ENCODE measurements at regions not wholly inside any gene's neighbourhood (a gene's known extent, or its start where the extent isn't known, plus 50 kb on each side); places are given as distances from the start of the nearest gene placed in this dataset.

- Mint-ChIP-seq H3K9me3 (peaks cover 2% of the 10 kb centered on the region), H3K36me3 (ENCODE audit: low read depth) (no peaks in the 10 kb centered on the region), H3K4me1 (ENCODE audit: low read depth) (peaks cover 25% of the 10 kb centered on the region), H3K27ac (no peak overlapping the region), H3K4me3 (peak overlapping the region; percentile 6), H3K27me3 (ENCODE audit: low read depth) (peaks cover under 1% of the 10 kb centered on the region)
- intact Hi-C loops (cut with micrococcal nuclease) = loop anchor here (1.0 to 10.0 kb wide), 8 partner anchors 32 to 787 kb away; partner anchors contain the start of genes CBX3, HNRNPA2B1 and NFE2L3
- CTCF ChIA-PET = interaction anchor here (0.8 to 4.8 kb wide), 14 partner anchors 9 to 773 kb away, joined by 3 to 32 read pairs (median 4); no protein-coding TSS in a partner anchor
- peak; percentile 74 for DNase-seq
These were observed 256.9 kb upstream of the NFE2L3 start for GRCh38 chr7:25894902-25895791.

GRCh38 chr7:25895792-25896171 lies 256.2 kb upstream of the NFE2L3 start:
- Mint-ChIP-seq H3K9me3 (peaks cover 2% of the 10 kb centered on the region), H3K4me1 (ENCODE audit: low read depth) (peaks cover 25% of the 10 kb centered on the region), H3K27ac (no peak overlapping the region), H3K27me3 (ENCODE audit: low read depth) (no peaks in the 10 kb centered on the region), H3K36me3 (ENCODE audit: low read depth) (no peaks in the 10 kb centered on the region), H3K4me3 (no peak overlapping the region)
- intact Hi-C loops (cut with micrococcal nuclease) = loop anchor here (2.0 to 10.0 kb wide), 3 partner anchors 33 to 259 kb away; partner anchors contain the start of gene NFE2L3
- CTCF ChIA-PET = interaction anchor here (1.0 to 4.8 kb wide), 7 partner anchors 10 to 469 kb away, joined by 4 to 32 read pairs (median 18); no protein-coding TSS in a partner anchor
- DNase-seq = no peak

DNA sequence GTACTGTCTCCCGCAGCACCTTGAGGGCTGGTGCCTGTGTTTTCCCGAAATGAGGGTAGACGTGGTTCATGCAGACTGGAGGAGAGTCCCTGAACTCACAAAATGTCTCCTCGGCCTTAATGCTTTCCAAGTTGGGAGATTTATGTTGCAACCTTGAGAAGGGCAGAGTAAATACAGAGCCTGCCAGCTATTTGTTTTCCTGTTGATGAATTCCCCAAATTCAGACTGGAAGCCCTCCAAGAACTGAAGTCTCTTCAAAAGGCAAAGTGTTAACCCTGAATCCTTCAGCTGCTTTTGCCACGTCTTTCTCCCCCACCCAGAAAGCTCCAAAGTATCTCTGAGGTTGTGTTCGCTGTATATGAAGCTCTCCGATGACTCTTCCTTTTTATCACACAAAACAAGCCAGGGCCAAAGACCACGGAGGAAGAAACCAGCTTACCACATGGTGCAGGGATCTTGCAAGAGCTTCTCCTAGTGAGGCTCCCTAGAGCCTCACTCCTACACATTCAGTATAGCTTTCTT lies 254.7 kb upstream of the NFE2L3 start:
- no peak overlapping the region for H3K27ac Mint-ChIP-seq
- no peaks in the 10 kb centered on the region for H3K27me3 Mint-ChIP-seq (ENCODE audit: low read depth)
- no peak overlapping the region for H3K4me3 Mint-ChIP-seq
- no peak for DNase-seq
- CTCF ChIA-PET = interaction anchor here (0.8 to 1.5 kb wide), 8 partner anchors 16 to 468 kb away, joined by 3 to 5 read pairs (median 3); no protein-coding TSS in a partner anchor
- H3K9me3 Mint-ChIP-seq = peaks cover 2% of the 10 kb centered on the region
- intact Hi-C loops (cut with micrococcal nuclease) = loop anchor here (10.0 kb wide), 1 partner anchor 257 kb away; the partner anchor contains the start of gene NFE2L3
- H3K4me1 Mint-ChIP-seq (ENCODE audit: low read depth) = peaks cover 25% of the 10 kb centered on the region
- H3K36me3 Mint-ChIP-seq (ENCODE audit: low read depth) = no peaks in the 10 kb centered on the region

DNA sequence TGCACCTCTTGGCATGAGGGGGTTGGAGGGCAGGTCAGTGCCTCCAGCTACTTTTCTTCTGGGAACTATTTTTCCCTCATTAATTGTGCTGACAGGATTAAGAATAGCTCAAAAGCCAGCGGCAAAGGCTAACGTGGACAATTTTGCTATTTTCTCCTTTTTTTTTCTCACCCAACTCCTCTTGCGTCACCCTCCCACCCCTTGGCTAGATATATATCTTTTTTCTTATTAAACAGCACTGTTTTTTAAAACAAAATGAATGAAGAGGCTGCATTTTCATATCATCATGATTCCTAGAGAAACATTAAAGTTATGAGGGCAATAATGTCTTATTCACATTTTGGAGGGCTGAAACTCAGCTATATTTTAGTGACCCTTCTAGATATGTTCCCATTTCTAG lies 251.8 kb upstream of the NFE2L3 start:
- no peak overlapping the region for H3K27ac Mint-ChIP-seq
- H3K4me3 Mint-ChIP-seq = no peak overlapping the region
- intact Hi-C loops (cut with micrococcal nuclease) = no loop called here
- no peaks in the 10 kb centered on the region for H3K27me3 Mint-ChIP-seq (ENCODE audit: low read depth)
- H3K9me3 Mint-ChIP-seq = no peaks in the 10 kb centered on the region
- no peaks in the 10 kb centered on the region for H3K36me3 Mint-ChIP-seq (ENCODE audit: low read depth)
- H3K4me1 Mint-ChIP-seq (ENCODE audit: low read depth) = peaks cover 2% of the 10 kb centered on the region
- CTCF ChIA-PET = no interaction called here
- DNase-seq = no peak

GRCh38 chr7:25900877-25901276 lies 251.1 kb upstream of the NFE2L3 start:
- Mint-ChIP-seq H3K4me3 (no peak overlapping the region), H3K4me1 (ENCODE audit: low read depth) (peaks cover 3% of the 10 kb centered on the region), H3K36me3 (ENCODE audit: low read depth) (no peaks in the 10 kb centered on the region), H3K27ac (no peak overlapping the region), H3K9me3 (no peaks in the 10 kb centered on the region), H3K27me3 (ENCODE audit: low read depth) (peaks cover 2% of the 10 kb centered on the region)
- no peak for DNase-seq
- intact Hi-C loops (cut with micrococcal nuclease) = no loop called here
- CTCF ChIA-PET = no interaction called here

GRCh38 chr7:25901658-25902057 lies 250.3 kb upstream of the NFE2L3 start:
- no peak overlapping the region for H3K27ac Mint-ChIP-seq
- peaks cover 3% of the 10 kb centered on the region for H3K4me1 Mint-ChIP-seq (ENCODE audit: low read depth)
- H3K36me3 Mint-ChIP-seq (ENCODE audit: low read depth) = no peaks in the 10 kb centered on the region
- intact Hi-C loops (cut with micrococcal nuclease) = no loop called here
- H3K4me3 Mint-ChIP-seq = no peak overlapping the region
- CTCF ChIA-PET = no interaction called here
- no peaks in the 10 kb centered on the region for H3K9me3 Mint-ChIP-seq
- peaks cover 2% of the 10 kb centered on the region for H3K27me3 Mint-ChIP-seq (ENCODE audit: low read depth)
- DNase-seq = no peak

- no peak overlapping the region for H3K27ac Mint-ChIP-seq
- CTCF ChIA-PET = interaction anchor here (1.4 kb wide), 1 partner anchor 10 kb away, joined by 4 read pairs; no protein-coding TSS in a partner anchor
- DNase-seq = no peak
These were observed 246.0 kb upstream of the NFE2L3 start for GRCh38 chr7:25906003-25906402.

DNA sequence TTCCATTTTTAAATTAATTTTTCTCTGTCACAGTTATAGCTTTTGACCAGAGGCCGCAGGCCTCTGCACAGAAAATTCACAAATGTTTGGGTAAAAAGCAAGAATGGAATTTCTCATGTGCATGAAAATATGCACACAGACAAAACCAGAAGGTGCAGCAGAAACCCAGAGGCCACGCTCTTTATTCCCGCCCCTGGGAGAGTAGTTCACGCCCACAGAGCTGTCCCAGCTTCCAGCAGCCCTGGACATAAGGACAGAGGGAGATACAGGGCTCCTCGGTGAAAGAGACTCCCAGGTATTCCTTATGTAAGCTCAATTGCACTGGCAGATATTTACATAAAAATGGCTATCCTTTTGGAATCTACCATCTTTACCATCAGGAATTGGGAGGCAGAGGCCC lies 245.2 kb upstream of the NFE2L3 start:
- Mint-ChIP-seq H3K27me3 (ENCODE audit: low read depth) (peaks cover 2% of the 10 kb centered on the region), H3K4me3 (no peak overlapping the region), H3K4me1 (ENCODE audit: low read depth) (peaks cover 6% of the 10 kb centered on the region), H3K36me3 (ENCODE audit: low read depth) (no peaks in the 10 kb centered on the region), H3K27ac (no peak overlapping the region), H3K9me3 (no peaks in the 10 kb centered on the region)
- CTCF ChIA-PET = interaction anchor here (0.8 kb wide), 1 partner anchor 34 kb away, joined by 3 read pairs; no protein-coding TSS in a partner anchor
- intact Hi-C loops (cut with micrococcal nuclease) = no loop called here
- DNase-seq = no peak

More at GRCh38 chr7:25906003-25906402, 246.0 kb upstream of the NFE2L3 start:
- H3K9me3 Mint-ChIP-seq = no peaks in the 10 kb centered on the region
- H3K36me3 Mint-ChIP-seq (ENCODE audit: low read depth) = no peaks in the 10 kb centered on the region
- intact Hi-C loops (cut with micrococcal nuclease) = no loop called here
- H3K4me1 Mint-ChIP-seq (ENCODE audit: low read depth) = peaks cover 6% of the 10 kb centered on the region
- H3K27me3 Mint-ChIP-seq (ENCODE audit: low read depth) = peaks cover 2% of the 10 kb centered on the region
- no peak overlapping the region for H3K4me3 Mint-ChIP-seq

DNA sequence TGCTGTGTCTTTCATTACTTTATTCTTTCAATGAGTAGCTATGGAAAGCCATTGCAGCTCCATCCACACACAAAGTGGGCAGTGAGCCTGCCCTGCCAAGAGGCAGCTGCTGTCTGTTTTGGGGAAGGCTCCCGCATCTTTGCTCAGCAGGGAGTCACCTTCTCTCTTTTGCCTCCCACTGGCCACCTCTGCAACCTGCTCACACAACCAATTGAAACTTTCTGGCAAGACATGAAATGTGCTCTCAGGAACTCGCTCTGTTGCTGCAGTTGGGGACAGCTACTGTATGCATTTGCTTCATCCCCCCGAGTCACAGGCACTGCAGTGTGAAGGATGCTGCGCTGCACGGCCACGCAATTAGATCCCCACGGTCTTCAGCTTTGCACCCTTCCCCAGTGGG lies 244.8 kb upstream of the NFE2L3 start:
- no peak overlapping the region for H3K27ac Mint-ChIP-seq

DNA sequence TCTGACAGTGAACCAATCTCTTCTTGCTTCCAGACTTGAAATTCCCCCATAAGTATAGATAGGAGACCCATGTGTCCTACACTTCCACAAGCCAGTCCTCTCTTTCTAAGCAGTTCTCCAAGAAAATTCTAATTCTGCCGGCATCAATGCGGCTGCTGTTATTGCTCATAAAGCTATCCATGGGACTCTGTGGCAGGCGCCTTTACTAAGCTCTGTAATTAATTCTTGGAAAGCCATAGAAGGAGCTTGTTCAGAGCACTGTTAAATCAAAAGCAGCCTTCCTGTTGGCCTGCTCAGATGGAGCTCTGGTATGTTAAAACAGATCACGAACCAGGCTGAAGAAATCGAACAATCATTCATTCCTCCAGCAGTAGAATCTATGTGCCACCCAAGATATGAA lies 244.3 kb upstream of the NFE2L3 start:
- CTCF ChIA-PET = no interaction called here
- Mint-ChIP-seq H3K27ac (no peak overlapping the region), H3K27me3 (ENCODE audit: low read depth) (peaks cover 4% of the 10 kb centered on the region), H3K36me3 (ENCODE audit: low read depth) (no peaks in the 10 kb centered on the region), H3K4me3 (no peak overlapping the region), H3K4me1 (ENCODE audit: low read depth) (peaks cover 6% of the 10 kb centered on the region), H3K9me3 (no peaks in the 10 kb centered on the region)
- no peak for DNase-seq
- intact Hi-C loops (cut with micrococcal nuclease) = no loop called here

More for the DNA sequence above, 244.8 kb upstream of the NFE2L3 start:
- CTCF ChIA-PET = interaction anchor here (0.8 kb wide), 1 partner anchor 33 kb away, joined by 3 read pairs; no protein-coding TSS in a partner anchor
- Mint-ChIP-seq H3K9me3 (no peaks in the 10 kb centered on the region), H3K4me3 (no peak overlapping the region), H3K27me3 (ENCODE audit: low read depth) (peaks cover 4% of the 10 kb centered on the region), H3K36me3 (ENCODE audit: low read depth) (no peaks in the 10 kb centered on the region), H3K4me1 (ENCODE audit: low read depth) (peaks cover 6% of the 10 kb centered on the region)
- DNase-seq = no peak
- intact Hi-C loops (cut with micrococcal nuclease) = no loop called here

DNA sequence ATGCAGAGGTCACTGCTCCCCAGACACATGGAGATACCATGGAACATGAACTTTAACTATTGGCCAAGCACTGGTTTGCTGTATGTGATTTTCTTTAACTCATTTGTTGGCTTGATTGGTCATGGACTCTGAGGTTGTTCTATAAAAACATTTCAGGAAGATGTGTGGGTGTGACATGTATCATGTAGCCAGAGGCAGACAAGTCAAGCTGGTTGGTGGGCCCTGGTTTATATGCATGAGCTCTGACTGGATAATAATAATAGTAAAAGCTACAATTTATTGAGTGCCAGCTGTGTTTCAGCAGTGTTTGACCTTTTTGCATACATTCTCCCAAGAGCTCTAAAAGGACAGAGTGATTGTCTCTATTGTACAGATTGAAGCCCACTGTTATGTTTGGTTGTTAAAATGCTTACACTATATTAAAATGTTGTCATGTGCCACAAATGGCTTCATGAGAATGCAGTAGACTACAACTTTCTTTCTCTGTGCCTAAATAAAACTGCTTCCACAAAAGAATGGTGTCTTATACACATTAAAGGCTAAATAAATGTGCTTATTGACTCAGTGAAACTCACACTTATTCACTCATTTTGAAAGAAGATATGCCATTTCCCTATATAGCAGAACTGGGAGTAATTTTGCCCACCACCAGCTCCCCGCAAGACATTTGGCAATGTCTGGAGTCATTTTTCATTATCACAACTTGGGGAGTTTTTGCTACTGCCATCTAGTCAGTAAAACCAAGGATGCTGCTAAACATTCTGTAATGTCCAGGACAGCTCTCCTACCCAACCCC lies 243.6 kb upstream of the NFE2L3 start:
- Mint-ChIP-seq H3K9me3 (no peaks in the 10 kb centered on the region), H3K27me3 (ENCODE audit: low read depth) (peaks cover 4% of the 10 kb centered on the region), H3K4me3 (no peak overlapping the region), H3K27ac (no peak overlapping the region), H3K36me3 (ENCODE audit: low read depth) (no peaks in the 10 kb centered on the region), H3K4me1 (ENCODE audit: low read depth) (peaks cover 6% of the 10 kb centered on the region)
- no peak for DNase-seq
- CTCF ChIA-PET = interaction anchor here (1.2 kb wide), 1 partner anchor 15 kb away, joined by 4 read pairs; no protein-coding TSS in a partner anchor
- intact Hi-C loops (cut with micrococcal nuclease) = no loop called here

Data from activated naive CD4-positive, alpha-beta T cell treated with anti-CD3 and anti-CD28 coated beads for 36 hours (primary cell).